Kidney (tissue), 13 donors: ENCODE measurements at regions not wholly inside any gene's neighbourhood (a gene's known extent, or its start where the extent isn't known, plus 50 kb on each side); places are given as distances from the start of the nearest gene placed in this dataset.

ENCODE experiments used
- DNase-seq, 5 donors: peaks; one replicate each; pipeline ENCODE4 v3.0.0-alpha.2; 2013 to 2020
- FAIRE-seq: peaks from 2 replicates; lab custom pipeline; 2012; peaks lifted over from hg19 to GRCh38; lab: Jason Lieb, UNC
- H3K27ac ChIP-seq, 2 donors: one replicate each; pipeline ENCODE4 v1.7.0; 2013; ENCODE audit warnings: low read depth in 2 of 2, low read length in 2 of 2, inconsistent platforms in 1 of 2
- H3K27me3 ChIP-seq: one replicate; pipeline ENCODE4 v1.7.1; 2013; ENCODE audit warnings: low read length, inconsistent platforms; ENCODE audit not compliant: control insufficient read depth, insufficient read depth
- H3K36me3 ChIP-seq, 3 donors: one replicate each; pipeline versions ENCODE4 v1.7.0 to v1.7.1; 2013; ENCODE audit warnings: low read length in 3 of 3, control low read depth in 1 of 3, inconsistent platforms in 1 of 3; ENCODE audit not compliant: insufficient read depth in 3 of 3, control insufficient read depth in 2 of 3
- H3K4me1 ChIP-seq, 3 donors: one replicate each; pipeline versions ENCODE4 v1.7.0 to v1.7.1; 2013; ENCODE audit warnings: low read length in 3 of 3, inconsistent platforms in 1 of 3, low read depth in 1 of 3; ENCODE audit not compliant: control insufficient read depth in 2 of 3, insufficient read depth in 2 of 3
- H3K4me3 ChIP-seq, 3 donors: one replicate each; pipeline versions ENCODE4 v1.7.0 to v1.8.1; 2013; ENCODE audit warnings: low read length in 3 of 3, control low read depth in 1 of 3, inconsistent platforms in 1 of 3
- H3K9ac ChIP-seq, 3 donors: one replicate each; pipeline versions ENCODE4 v1.7.0 to v1.7.1; 2013; ENCODE audit warnings: low read length in 3 of 3, control low read depth in 1 of 3, inconsistent platforms in 1 of 3
- H3K9me3 ChIP-seq, 3 donors: one replicate each; pipeline versions ENCODE4 v1.7.0 to v1.7.1; 2013; ENCODE audit warnings: low read length in 3 of 3, control low read depth in 1 of 3, inconsistent platforms in 1 of 3; ENCODE audit not compliant: control insufficient read depth in 2 of 3, insufficient read depth in 1 of 3
- intact Hi-C: fragments of 100-400 bp; cut with DNase I; formaldehyde crosslinking; loops from one replicate; pipeline ENCODE4 v1.11.1; 2022
- TF ChIP-seq, protein P1 (sequence below): IDR thresholded peaks from 3 replicates; pipeline ENCODE4 v1.5.1; 2012; ENCODE audit warnings: mild to moderate bottlenecking, moderate library complexity, borderline replicate concordance; ENCODE audit not compliant: insufficient read depth; ENCODE audit errors: extremely low read depth
- donor health status: control.
- donor health status: control.
- donor health status: control.
- donor health status: control.
- donor health status: control.
- donor health status: DM: yes; HTN: yes; CAD: no.
- donor health status: Normal renal cell carcinoma (clear cell type).

DNA sequence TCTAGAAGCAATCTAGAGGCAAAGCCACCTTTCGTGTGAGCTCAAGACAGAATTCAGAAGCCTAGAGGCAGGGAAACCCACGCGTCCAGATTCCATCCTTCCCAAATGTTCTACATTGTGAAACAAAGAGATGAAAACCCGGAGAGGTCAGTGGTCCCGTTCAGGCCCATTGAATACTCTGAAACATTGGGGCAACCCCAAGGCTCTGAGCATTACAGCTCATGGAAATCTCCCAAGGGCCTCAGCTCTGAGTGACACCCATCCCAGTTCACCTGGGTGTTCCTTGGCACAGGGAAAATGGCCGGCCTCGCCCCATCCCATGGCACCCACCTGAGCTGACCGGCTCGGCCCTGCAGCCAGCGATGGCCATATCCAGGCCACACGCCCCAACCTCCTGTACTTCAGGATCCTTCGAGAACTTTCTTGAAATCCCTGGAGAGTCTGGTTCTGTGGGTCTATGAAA is 128.6 kb upstream of the FGF3 start:
- Histone ChIP-seq H3K27ac (no peak overlapping the region), H3K9me3 (no peaks in the 10 kb centered on the region), H3K27me3 (no peaks in the 10 kb centered on the region), H3K4me1 (no peaks in the 10 kb centered on the region), H3K36me3 (no peaks in the 10 kb centered on the region), H3K4me3 (no peak overlapping the region), H3K9ac (no peak overlapping the region)
- FAIRE-seq (no peak), DNase-seq (peak in 1 of 5 donors; percentile 69)
- TF ChIP-seq, protein P1, sequence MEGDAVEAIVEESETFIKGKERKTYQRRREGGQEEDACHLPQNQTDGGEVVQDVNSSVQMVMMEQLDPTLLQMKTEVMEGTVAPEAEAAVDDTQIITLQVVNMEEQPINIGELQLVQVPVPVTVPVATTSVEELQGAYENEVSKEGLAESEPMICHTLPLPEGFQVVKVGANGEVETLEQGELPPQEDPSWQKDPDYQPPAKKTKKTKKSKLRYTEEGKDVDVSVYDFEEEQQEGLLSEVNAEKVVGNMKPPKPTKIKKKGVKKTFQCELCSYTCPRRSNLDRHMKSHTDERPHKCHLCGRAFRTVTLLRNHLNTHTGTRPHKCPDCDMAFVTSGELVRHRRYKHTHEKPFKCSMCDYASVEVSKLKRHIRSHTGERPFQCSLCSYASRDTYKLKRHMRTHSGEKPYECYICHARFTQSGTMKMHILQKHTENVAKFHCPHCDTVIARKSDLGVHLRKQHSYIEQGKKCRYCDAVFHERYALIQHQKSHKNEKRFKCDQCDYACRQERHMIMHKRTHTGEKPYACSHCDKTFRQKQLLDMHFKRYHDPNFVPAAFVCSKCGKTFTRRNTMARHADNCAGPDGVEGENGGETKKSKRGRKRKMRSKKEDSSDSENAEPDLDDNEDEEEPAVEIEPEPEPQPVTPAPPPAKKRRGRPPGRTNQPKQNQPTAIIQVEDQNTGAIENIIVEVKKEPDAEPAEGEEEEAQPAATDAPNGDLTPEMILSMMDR = no peak
- intact Hi-C loops = no loop called here

DNA sequence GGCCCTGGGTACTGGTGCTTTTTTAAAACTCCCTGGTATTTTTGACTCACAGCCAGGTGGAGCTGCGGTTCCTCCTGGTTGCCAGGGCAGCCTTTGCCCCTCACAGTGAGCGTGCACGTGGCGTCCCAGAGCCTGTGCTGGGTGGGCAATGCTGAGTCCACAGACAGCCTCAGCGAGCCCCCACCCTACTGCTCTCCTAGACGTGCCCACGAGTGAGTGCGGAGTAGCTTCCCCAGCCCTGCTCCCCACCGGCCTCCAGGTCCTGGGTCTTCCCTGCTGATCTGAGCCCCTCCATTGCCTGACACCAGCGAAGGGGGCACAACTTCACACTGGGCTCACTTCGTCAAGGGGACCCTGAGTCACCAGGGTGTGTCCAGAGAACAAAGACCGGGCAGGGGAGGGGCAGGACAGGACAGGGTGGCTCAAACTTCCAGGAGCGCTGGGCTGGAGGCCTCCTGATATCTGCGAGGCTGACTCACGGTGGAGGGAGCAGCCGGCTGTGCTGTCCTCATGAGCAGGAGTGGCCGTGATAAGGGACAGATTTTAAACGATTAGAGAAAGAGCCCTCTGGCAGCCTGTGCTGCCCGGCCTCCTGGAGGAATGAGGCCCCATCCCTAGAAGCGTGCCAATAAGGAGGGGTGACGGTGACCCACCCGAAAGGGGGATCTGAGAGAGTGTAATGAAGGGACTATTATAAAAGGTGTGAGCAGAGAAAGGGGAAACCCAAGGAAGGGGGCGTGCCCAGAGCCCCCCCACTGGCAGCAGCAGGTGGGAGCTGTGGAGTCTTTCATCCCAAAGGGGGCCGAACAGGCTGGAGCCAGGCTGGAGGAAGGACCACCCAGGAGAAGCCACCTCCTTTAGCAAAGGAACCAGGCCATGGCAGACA is 129.3 kb upstream of the FGF3 start:
- Histone ChIP-seq H3K27me3 (no peaks in the 10 kb centered on the region), H3K9me3 (no peaks in the 10 kb centered on the region), H3K36me3 (no peaks in the 10 kb centered on the region), H3K27ac (no peak overlapping the region), H3K4me1 (no peaks in the 10 kb centered on the region), H3K9ac (no peak overlapping the region), H3K4me3 (no peak overlapping the region)
- TF ChIP-seq, protein P1 = no peak
- DNase-seq (peak in 2 of 5 donors; percentile 38 to 61), FAIRE-seq (no peak)
- intact Hi-C loops = no loop called here

DNA sequence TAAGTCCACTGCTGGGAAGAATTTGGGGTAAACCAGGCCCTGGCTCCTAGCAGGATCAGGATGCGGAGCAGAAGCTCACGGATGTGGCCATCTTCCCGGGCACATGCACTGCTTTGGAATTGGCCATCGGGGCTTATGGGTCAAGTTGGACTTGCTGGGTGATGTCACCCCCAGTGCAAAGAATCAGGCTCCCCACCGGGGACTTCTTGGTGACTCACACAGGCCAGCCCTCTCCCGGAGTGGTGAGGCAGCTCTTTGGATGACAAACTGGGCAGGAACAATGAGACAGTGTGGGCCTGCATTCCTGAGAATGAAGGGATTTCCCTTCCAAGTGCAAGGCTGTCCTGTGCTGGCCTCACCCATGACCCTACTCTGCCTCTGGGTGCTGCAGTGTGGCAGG is 128.8 kb upstream of the ANO1 start:
- H3K4me3 ChIP-seq = no peak overlapping the region
- peak in 1 of 5 donors; percentile 80 for DNase-seq
- intact Hi-C loops = no loop called here
- TF ChIP-seq, protein P1 = no peak
- H3K36me3 ChIP-seq = no peaks in the 10 kb centered on the region
- no peaks in the 10 kb centered on the region for H3K9me3 ChIP-seq
- H3K9ac ChIP-seq = no peak overlapping the region
- H3K27me3 ChIP-seq = no peaks in the 10 kb centered on the region
- H3K27ac ChIP-seq = no peak overlapping the region
- H3K4me1 ChIP-seq = no peaks in the 10 kb centered on the region
- FAIRE-seq = no peak
